ENCODE measurements at regions not wholly inside any gene's neighbourhood (a gene's known extent, or its start where the extent isn't known, plus 50 kb on each side); places are given as distances from the start of the nearest gene placed in this dataset.

- Histone ChIP-seq H3K14ac (ENCODE audit: insufficient read length) (no peak overlapping the region), H3K79me1 (ENCODE audit: low read depth, low read length) (no peaks in the 10 kb centered on the region), H3K27ac (ENCODE audit: low read depth, low read length) (no peak overlapping the region), H3K9ac (replicated peaks in 1 of 4; ENCODE audit: extremely low read depth in 1 of 4, low read depth in 3 of 4, low read length in 3 of 4) (no peak overlapping the region), H2AFZ (ENCODE audit: low read length) (no peak overlapping the region), H3K36me3 (ENCODE audit: control insufficient read depth in 2 of 4, insufficient read depth in 4 of 4, low read length in 3 of 4) (no peaks in the 10 kb centered on the region), H4K91ac (replicated peaks; ENCODE audit: insufficient read length, low read length) (no peak overlapping the region), H3K4me1 (replicated peaks in 1 of 4; ENCODE audit: control insufficient read depth in 3 of 4, insufficient read depth in 4 of 4, low read length in 3 of 4) (no peaks in the 10 kb centered on the region), H3K18ac (ENCODE audit: extremely low read depth, low read length) (no peak overlapping the region), H2BK12ac (ENCODE audit: low read depth, low read length) (no peak overlapping the region), H2BK15ac (ENCODE audit: low read length) (no peak overlapping the region), H2BK120ac (replicated peaks; ENCODE audit: low read depth, low read length) (no peak overlapping the region), H4K8ac (ENCODE audit: extremely low read depth, insufficient read depth, low read length) (no peak overlapping the region), H3K9me3 (ENCODE audit: insufficient read depth in 2 of 2, low read depth in 1 of 2, low read length in 1 of 2) (peaks cover 24 to 27% of the 10 kb centered on the region in 2 experiments), H3K56ac (replicated peaks; ENCODE audit: insufficient read length, low read depth, low read length) (no peak overlapping the region), H3K23me2 (ENCODE audit: low read depth, low read length) (no peaks in the 10 kb centered on the region), H4K20me1 (replicated peaks in 1 of 2; ENCODE audit: control insufficient read depth in 1 of 2, insufficient read depth in 2 of 2, low read length in 2 of 2) (no peaks in the 10 kb centered on the region), H3K4me3 (ENCODE audit: extremely low read depth in 1 of 4, insufficient read depth in 2 of 4, low read depth in 3 of 4, low read length in 4 of 4) (no peak overlapping the region), H4K5ac (ENCODE audit: insufficient read length, low read depth, low read length) (no peak overlapping the region), H3K79me2 (ENCODE audit: control insufficient read depth in 1 of 2, insufficient read depth in 2 of 2, low read length in 2 of 2) (no peaks in the 10 kb centered on the region), H2BK20ac (ENCODE audit: low read length) (no peak overlapping the region), H3K23ac (ENCODE audit: insufficient read length) (no peak overlapping the region), H3K4me2 (ENCODE audit: insufficient read depth in 1 of 2, low read depth in 2 of 2, low read length in 2 of 2) (no peak overlapping the region), H2BK5ac (ENCODE audit: low read depth, low read length) (no peak overlapping the region), H2AK5ac (ENCODE audit: low read depth, low read length) (no peak overlapping the region), H3K4ac (replicated peaks; ENCODE audit: insufficient read length, low read depth, low read length) (no peak overlapping the region), H3K27me3 (replicated peaks in 1 of 4; ENCODE audit: control insufficient read depth in 3 of 4, extremely low read depth in 1 of 4, insufficient read depth in 3 of 4, low read length in 3 of 4) (no peaks in the 10 kb centered on the region)
- POLR2A ChIA-PET (ENCODE audit: partially characterized antibody): interaction anchor here (1.7 kb wide), 1 partner anchor 28 kb away, joined by 3 read pairs; no protein-coding TSS in a partner anchor
- CTCF ChIA-PET (ENCODE audit: partially characterized antibody): interaction anchor here (0.8 to 1.7 kb wide), 5 partner anchors 8 to 181 kb away, joined by 3 to 7 read pairs (median 4); no protein-coding TSS in a partner anchor
- WGBS, 2 experiments (ENCODE audit: extremely low coverage in 1 of 2, insufficient coverage in 1 of 2, insufficient read length in 1 of 2, insufficient replicate concordance in 2 of 2, low coverage in 1 of 2, low lambda C conversion rate in 2 of 2, missing lambda C conversion rate in 1 of 2): 88% methylated on average over 2 of the region's 2 CpGs; no CpG with 5 or more reads in 1 of the 2 experiments
- FAIRE-seq (no peak), DNase-seq (ENCODE audit: low read depth in 1 of 2, low spot score in 2 of 2) (no peak)
- no peak for TF ChIP-seq KDM5A (IDR thresholded peaks at IDR 0.05; ENCODE audit: low read length)
- no peak for TF ChIP-seq POU5F1 (IDR thresholded peaks at IDR 0.05; ENCODE audit: low read depth, low read length)
- no peak for TF ChIP-seq NRF1 (IDR thresholded peaks at IDR 0.05; ENCODE audit: low read depth, low read length)
- TF ChIP-seq CTBP2 (IDR thresholded peaks at IDR 0.05; ENCODE audit: borderline replicate concordance, insufficient read depth, insufficient read length, low read length): no peak
- TF ChIP-seq E2F6 (IDR thresholded peaks at IDR 0.05): no peak
- no peak for TF ChIP-seq ASH2L (IDR thresholded peaks at IDR 0.05; ENCODE audit: low read length)
- no peak for TF ChIP-seq BACH1 (IDR thresholded peaks at IDR 0.05; ENCODE audit: low read length)
- TF ChIP-seq PHF8 (conservative IDR thresholded peaks at IDR 0.05; ENCODE audit: low read depth, low read length): no peak
- no peak for TF ChIP-seq RAD21 (IDR thresholded peaks at IDR 0.05 in 1 of 2, conservative IDR thresholded peaks at IDR 0.05 in 1 of 2; ENCODE audit: low read depth in 2 of 2, low read length in 2 of 2)
- no peak for TF ChIP-seq HDAC2 (IDR thresholded peaks at IDR 0.05; ENCODE audit: borderline replicate concordance in 1 of 2, low read depth in 2 of 2, low read length in 2 of 2)
- no peak for TF ChIP-seq SP2 (IDR thresholded peaks at IDR 0.05; ENCODE audit: low read length)
These were observed 168.8 kb downstream of the CXCL12 start for GRCh38 chr10:44216073-44216472.

Data from H1 (cell line).